Ishikawa (cell line): ENCODE measurements at regions not wholly inside any gene's neighbourhood (a gene's known extent, or its start where the extent isn't known, plus 50 kb on each side); places are given as distances from the start of the nearest gene placed in this dataset.
A peak's percentile ranks its signal among the peaks of the same experiment; 100 is the strongest.

Source experiments
- CEBPB ChIP-seq: IDR thresholded peaks from 2 replicates; pipeline ENCODE4 v1.6.1; 2012
- CREB1 ChIP-seq: IDR thresholded peaks from 2 replicates; pipeline ENCODE4 v1.6.1; 2012; ENCODE audit warnings: low read depth
- EGR1 ChIP-seq: IDR thresholded peaks from 2 replicates; pipeline ENCODE4 v1.6.1; 2012
- EP300 ChIP-seq: IDR thresholded peaks from 2 replicates; pipeline ENCODE4 v1.6.1; 2012; ENCODE audit warnings: borderline replicate concordance
- RAD21 ChIP-seq: IDR thresholded peaks from 2 replicates; pipeline ENCODE4 v1.6.1; 2012; ENCODE audit warnings: low read depth
- TAF1 ChIP-seq: IDR thresholded peaks from 2 replicates; pipeline ENCODE4 v1.6.1; 2012; ENCODE audit warnings: low read depth, mild to moderate bottlenecking
- TEAD4 ChIP-seq: IDR thresholded peaks from 2 replicates; pipeline ENCODE4 v1.6.1; 2012
- TF ChIP-seq, protein P1 (sequence below): IDR thresholded peaks from 2 replicates; pipeline ENCODE4 v1.6.1; 2012
- TF ChIP-seq, protein P2 (sequence below): IDR thresholded peaks from 2 replicates; pipeline ENCODE4 v1.6.1; 2012; ENCODE audit warnings: low read depth, mild to moderate bottlenecking
- TF ChIP-seq, protein P3 (sequence below): IDR thresholded peaks from 2 replicates; pipeline ENCODE4 v1.6.1; 2012

DNA sequence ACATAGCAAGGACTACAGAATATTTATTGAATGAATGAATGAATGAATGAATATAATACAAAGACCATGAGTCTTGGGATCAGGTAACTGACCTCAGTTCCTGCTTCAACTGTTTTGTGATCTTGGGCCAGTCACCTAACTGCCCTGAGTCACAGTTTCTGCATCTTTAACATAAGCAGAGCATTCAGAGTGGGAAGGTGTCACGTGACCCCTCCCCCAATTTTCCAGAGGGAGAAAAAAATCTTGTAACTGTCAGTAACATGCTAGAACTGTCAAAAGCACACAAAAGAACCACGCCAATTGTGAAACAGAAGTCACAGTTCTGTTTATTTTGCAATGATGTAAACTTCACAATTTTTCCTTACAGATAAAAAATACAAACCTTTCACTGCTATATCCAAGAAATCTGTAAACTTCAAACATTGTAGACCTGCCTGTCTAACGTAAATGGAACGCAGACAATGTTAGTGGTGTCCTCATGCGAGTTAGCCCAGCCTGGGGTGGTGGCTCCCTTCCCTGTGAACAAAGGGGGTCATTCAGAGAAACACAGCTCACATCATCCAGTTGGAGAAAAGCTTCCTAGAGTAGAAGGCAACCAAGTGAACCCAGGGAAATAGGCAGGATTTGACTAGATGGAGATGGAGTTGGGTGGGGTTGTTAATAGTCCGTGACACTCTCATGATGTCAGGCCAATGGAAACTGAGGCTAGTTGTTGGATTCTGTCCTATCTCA lies 211.8 kb upstream of the ZC3H12A start:
- TF ChIP-seq EP300 = no peak
- TF ChIP-seq TAF1 = no peak
- TF ChIP-seq, protein P1, sequence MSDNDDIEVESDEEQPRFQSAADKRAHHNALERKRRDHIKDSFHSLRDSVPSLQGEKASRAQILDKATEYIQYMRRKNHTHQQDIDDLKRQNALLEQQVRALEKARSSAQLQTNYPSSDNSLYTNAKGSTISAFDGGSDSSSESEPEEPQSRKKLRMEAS = no peak
- TF ChIP-seq CEBPB = no peak
- no peak for TF ChIP-seq RAD21
- TF ChIP-seq, protein P2, sequence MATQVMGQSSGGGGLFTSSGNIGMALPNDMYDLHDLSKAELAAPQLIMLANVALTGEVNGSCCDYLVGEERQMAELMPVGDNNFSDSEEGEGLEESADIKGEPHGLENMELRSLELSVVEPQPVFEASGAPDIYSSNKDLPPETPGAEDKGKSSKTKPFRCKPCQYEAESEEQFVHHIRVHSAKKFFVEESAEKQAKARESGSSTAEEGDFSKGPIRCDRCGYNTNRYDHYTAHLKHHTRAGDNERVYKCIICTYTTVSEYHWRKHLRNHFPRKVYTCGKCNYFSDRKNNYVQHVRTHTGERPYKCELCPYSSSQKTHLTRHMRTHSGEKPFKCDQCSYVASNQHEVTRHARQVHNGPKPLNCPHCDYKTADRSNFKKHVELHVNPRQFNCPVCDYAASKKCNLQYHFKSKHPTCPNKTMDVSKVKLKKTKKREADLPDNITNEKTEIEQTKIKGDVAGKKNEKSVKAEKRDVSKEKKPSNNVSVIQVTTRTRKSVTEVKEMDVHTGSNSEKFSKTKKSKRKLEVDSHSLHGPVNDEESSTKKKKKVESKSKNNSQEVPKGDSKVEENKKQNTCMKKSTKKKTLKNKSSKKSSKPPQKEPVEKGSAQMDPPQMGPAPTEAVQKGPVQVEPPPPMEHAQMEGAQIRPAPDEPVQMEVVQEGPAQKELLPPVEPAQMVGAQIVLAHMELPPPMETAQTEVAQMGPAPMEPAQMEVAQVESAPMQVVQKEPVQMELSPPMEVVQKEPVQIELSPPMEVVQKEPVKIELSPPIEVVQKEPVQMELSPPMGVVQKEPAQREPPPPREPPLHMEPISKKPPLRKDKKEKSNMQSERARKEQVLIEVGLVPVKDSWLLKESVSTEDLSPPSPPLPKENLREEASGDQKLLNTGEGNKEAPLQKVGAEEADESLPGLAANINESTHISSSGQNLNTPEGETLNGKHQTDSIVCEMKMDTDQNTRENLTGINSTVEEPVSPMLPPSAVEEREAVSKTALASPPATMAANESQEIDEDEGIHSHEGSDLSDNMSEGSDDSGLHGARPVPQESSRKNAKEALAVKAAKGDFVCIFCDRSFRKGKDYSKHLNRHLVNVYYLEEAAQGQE = no peak
- TF ChIP-seq TEAD4 = no peak
- no peak for TF ChIP-seq CREB1
- no peak for TF ChIP-seq EGR1
- TF ChIP-seq, protein P3, sequence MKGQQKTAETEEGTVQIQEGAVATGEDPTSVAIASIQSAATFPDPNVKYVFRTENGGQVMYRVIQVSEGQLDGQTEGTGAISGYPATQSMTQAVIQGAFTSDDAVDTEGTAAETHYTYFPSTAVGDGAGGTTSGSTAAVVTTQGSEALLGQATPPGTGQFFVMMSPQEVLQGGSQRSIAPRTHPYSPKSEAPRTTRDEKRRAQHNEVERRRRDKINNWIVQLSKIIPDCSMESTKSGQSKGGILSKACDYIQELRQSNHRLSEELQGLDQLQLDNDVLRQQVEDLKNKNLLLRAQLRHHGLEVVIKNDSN = 0 out of 2 replicates have a peak, but pooled peaks have one; percentile 27
